ENCODE measurements at regions not wholly inside any gene's neighbourhood (a gene's known extent, or its start where the extent isn't known, plus 50 kb on each side); places are given as distances from the start of the nearest gene placed in this dataset.

DNA sequence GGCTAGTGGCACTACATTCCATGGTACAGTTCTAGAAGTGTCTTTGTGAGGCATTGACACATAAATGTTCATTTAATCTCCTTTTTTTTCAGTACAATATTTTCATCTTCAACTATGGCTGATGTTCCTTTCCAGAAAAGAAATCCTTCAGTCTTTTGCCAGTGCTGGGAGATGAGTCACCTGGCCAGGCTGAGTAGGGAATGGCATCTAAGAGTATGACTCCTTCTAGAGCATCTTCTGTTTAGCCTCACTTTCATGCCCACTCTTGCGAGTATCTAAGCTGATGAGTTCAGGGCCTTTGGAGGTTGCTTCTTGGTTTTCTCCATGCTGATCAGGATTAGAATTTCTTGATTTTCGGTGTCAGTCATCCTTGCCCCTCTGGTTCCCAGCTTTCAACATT, 124.4 kb downstream of the SLC28A3 start:
- TF ChIP-seq, protein P1, sequence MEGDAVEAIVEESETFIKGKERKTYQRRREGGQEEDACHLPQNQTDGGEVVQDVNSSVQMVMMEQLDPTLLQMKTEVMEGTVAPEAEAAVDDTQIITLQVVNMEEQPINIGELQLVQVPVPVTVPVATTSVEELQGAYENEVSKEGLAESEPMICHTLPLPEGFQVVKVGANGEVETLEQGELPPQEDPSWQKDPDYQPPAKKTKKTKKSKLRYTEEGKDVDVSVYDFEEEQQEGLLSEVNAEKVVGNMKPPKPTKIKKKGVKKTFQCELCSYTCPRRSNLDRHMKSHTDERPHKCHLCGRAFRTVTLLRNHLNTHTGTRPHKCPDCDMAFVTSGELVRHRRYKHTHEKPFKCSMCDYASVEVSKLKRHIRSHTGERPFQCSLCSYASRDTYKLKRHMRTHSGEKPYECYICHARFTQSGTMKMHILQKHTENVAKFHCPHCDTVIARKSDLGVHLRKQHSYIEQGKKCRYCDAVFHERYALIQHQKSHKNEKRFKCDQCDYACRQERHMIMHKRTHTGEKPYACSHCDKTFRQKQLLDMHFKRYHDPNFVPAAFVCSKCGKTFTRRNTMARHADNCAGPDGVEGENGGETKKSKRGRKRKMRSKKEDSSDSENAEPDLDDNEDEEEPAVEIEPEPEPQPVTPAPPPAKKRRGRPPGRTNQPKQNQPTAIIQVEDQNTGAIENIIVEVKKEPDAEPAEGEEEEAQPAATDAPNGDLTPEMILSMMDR (IDR thresholded peaks at IDR 0.05): no peak
- TF ChIP-seq POLR2A (IDR thresholded peaks at IDR 0.05): no peak
